ENCODE measurements at regions not wholly inside any gene's neighbourhood (a gene's known extent, or its start where the extent isn't known, plus 50 kb on each side); places are given as distances from the start of the nearest gene placed in this dataset.

GRCh38 chr3:115251509-115251908, 104.4 kb upstream of the ZBTB20 start:
- H3K4me3 ChIP-seq (ENCODE audit: low read length): no peak overlapping the region
- TF ChIP-seq CTCF (conservative IDR thresholded peaks at IDR 0.05; ENCODE audit: low read length): no peak
- peak; percentile 15 for DNase-seq (ENCODE audit: low read depth)

- no peak for DNase-seq (ENCODE audit: low read depth)
- TF ChIP-seq CTCF (conservative IDR thresholded peaks at IDR 0.05; ENCODE audit: low read length): no peak
- H3K4me3 ChIP-seq (ENCODE audit: low read length): no peak overlapping the region
Observed at GRCh38 chr3:115252679-115253078, 105.6 kb upstream of the ZBTB20 start.

- no peak for DNase-seq (ENCODE audit: low read depth)
- H3K4me3 ChIP-seq (ENCODE audit: low read length): no peak overlapping the region
- no peak for TF ChIP-seq CTCF (conservative IDR thresholded peaks at IDR 0.05; ENCODE audit: low read length)
Observed at GRCh38 chr3:115254492-115255196, 107.6 kb upstream of the ZBTB20 start.

- no peak for DNase-seq (ENCODE audit: low read depth)
- H3K4me3 ChIP-seq (ENCODE audit: low read length): no peak overlapping the region
- TF ChIP-seq CTCF (conservative IDR thresholded peaks at IDR 0.05; ENCODE audit: low read length): no peak
Observed at GRCh38 chr3:115255197-115255585, 108.1 kb upstream of the ZBTB20 start.

GRCh38 chr3:115270849-115271248, 123.8 kb upstream of the ZBTB20 start:
- DNase-seq (ENCODE audit: low read depth): no peak
- H3K4me3 ChIP-seq (ENCODE audit: low read length): no peak overlapping the region
- no peak for TF ChIP-seq CTCF (conservative IDR thresholded peaks at IDR 0.05; ENCODE audit: low read length)

GRCh38 chr3:115272036-115272824, 125.1 kb upstream of the ZBTB20 start:
- DNase-seq (ENCODE audit: low read depth): peak; percentile 71
- no peak for TF ChIP-seq CTCF (conservative IDR thresholded peaks at IDR 0.05; ENCODE audit: low read length)
- no peak overlapping the region for H3K4me3 ChIP-seq (ENCODE audit: low read length)

GRCh38 chr3:115275896-115276295, 128.8 kb upstream of the ZBTB20 start:
- DNase-seq (ENCODE audit: low read depth): peak; percentile 77
- no peak for TF ChIP-seq CTCF (conservative IDR thresholded peaks at IDR 0.05; ENCODE audit: low read length)
- H3K4me3 ChIP-seq (ENCODE audit: low read length): no peak overlapping the region

Data from AG10803 (cell line).